H1 (cell line): ENCODE measurements at regions not wholly inside any gene's neighbourhood (a gene's known extent, or its start where the extent isn't known, plus 50 kb on each side); places are given as distances from the start of the nearest gene placed in this dataset.

Source experiments
- CHD2 ChIP-seq: IDR thresholded peaks from 2 replicates; pipeline ENCODE4 v1.6.1; 2012; ENCODE audit warnings: low read length, improper control_type of control experiment
- EP300 ChIP-seq, 2 experiments: IDR thresholded peaks; 1 replicate in 1 of 2; 2 replicates in 1 of 2; pipeline ENCODE4 v1.6.1; 2011 to 2012; ENCODE audit warnings: low read depth in 2 of 2, low read length in 2 of 2, mild to moderate bottlenecking in 2 of 2, borderline replicate concordance in 1 of 2, inconsistent platforms in 1 of 2, moderate library complexity in 1 of 2
- GABPA ChIP-seq: IDR thresholded peaks from 2 replicates; pipeline ENCODE4 v1.6.1; 2011; ENCODE audit warnings: mild to moderate bottlenecking, low read length, moderate library complexity, borderline replicate concordance; ENCODE audit not compliant: insufficient read depth
- HDAC2 ChIP-seq, 2 experiments: fragments of 300-600 bp in 1 of 2; sonication (generic) in 1 of 2; IDR thresholded peaks; 2 replicates each; pipeline ENCODE4 v1.6.1; 2011 to 2012; ENCODE audit warnings: low read depth in 2 of 2, low read length in 2 of 2, mild to moderate bottlenecking in 2 of 2, moderate library complexity in 2 of 2, borderline replicate concordance in 1 of 2, inconsistent platforms in 1 of 2
- POLR2A ChIP-seq, 2 experiments: IDR thresholded peaks; 1 replicate in 1 of 2; 2 replicates in 1 of 2; pipeline ENCODE4 v1.6.1; 2011; ENCODE audit warnings: low read depth in 2 of 2, low read length in 2 of 2, mild to moderate bottlenecking in 2 of 2; ENCODE audit errors: control extremely low read depth in 1 of 2
- RXRA ChIP-seq: IDR thresholded peaks from 2 replicates; pipeline ENCODE4 v1.6.1; 2011; ENCODE audit warnings: low read depth, mild to moderate bottlenecking, low read length, moderate library complexity; ENCODE audit not compliant: insufficient read depth
- SRF ChIP-seq: IDR thresholded peaks from 2 replicates; pipeline ENCODE4 v1.6.1; 2011; ENCODE audit warnings: mild to moderate bottlenecking, low read depth, low read length, moderate library complexity
- TF ChIP-seq, protein P1 (sequence below), 3 experiments: IDR thresholded peaks; 1 replicate in 2 of 3; 2 replicates in 1 of 3; pipeline versions ENCODE4 v1.5.1 to v1.6.1; 2011; ENCODE audit warnings: low read length in 3 of 3, mild to moderate bottlenecking in 3 of 3, inconsistent platforms in 2 of 3, low read depth in 1 of 3, moderate library complexity in 1 of 3; ENCODE audit not compliant: insufficient read depth in 1 of 3; ENCODE audit errors: control extremely low read depth in 1 of 3
- TF ChIP-seq, protein P2 (sequence below): IDR thresholded peaks from 2 replicates; pipeline ENCODE4 v1.6.1; 2012; ENCODE audit warnings: inconsistent platforms

DNA sequence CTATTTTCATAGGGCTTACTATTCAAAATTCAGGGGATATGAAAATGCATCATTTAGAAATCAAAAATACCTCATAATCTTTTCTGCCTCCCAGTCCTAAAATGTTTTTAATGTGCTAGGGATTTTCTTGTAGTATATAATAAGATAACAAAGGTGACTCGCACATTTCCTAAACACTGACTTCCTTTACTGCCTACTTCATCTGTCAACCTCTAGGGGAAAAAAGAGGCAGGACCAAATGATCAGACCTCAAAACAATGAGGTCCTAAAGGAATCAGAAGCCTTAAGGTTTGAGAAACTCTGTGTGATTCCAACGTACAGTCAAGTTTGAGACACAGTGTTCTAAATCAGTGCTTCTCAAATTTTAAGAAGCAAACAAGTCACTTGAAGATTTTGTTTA, 56.1 kb upstream of the POU2AF2 start:
- no peak for TF ChIP-seq CHD2
- TF ChIP-seq SRF, result no peak
- TF ChIP-seq, protein P1, sequence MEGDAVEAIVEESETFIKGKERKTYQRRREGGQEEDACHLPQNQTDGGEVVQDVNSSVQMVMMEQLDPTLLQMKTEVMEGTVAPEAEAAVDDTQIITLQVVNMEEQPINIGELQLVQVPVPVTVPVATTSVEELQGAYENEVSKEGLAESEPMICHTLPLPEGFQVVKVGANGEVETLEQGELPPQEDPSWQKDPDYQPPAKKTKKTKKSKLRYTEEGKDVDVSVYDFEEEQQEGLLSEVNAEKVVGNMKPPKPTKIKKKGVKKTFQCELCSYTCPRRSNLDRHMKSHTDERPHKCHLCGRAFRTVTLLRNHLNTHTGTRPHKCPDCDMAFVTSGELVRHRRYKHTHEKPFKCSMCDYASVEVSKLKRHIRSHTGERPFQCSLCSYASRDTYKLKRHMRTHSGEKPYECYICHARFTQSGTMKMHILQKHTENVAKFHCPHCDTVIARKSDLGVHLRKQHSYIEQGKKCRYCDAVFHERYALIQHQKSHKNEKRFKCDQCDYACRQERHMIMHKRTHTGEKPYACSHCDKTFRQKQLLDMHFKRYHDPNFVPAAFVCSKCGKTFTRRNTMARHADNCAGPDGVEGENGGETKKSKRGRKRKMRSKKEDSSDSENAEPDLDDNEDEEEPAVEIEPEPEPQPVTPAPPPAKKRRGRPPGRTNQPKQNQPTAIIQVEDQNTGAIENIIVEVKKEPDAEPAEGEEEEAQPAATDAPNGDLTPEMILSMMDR (IDR thresholded peaks at IDR 0.05; ENCODE audit: control extremely low read depth in 1 of 3, insufficient read depth in 1 of 3, low read depth in 1 of 3, low read length in 3 of 3), result no peak
- TF ChIP-seq GABPA, result no peak
- TF ChIP-seq, protein P2, sequence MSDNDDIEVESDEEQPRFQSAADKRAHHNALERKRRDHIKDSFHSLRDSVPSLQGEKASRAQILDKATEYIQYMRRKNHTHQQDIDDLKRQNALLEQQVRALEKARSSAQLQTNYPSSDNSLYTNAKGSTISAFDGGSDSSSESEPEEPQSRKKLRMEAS, result no peak
- TF ChIP-seq HDAC2 (IDR thresholded peaks at IDR 0.05; ENCODE audit: borderline replicate concordance in 1 of 2, low read depth in 2 of 2, low read length in 2 of 2), result no peak
- TF ChIP-seq EP300 (IDR thresholded peaks at IDR 0.05; ENCODE audit: borderline replicate concordance in 1 of 2, low read depth in 2 of 2, low read length in 2 of 2), result no peak
- TF ChIP-seq POLR2A (IDR thresholded peaks at IDR 0.05; ENCODE audit: control extremely low read depth in 1 of 2, low read depth in 2 of 2, low read length in 2 of 2), result no peak
- TF ChIP-seq RXRA, result no peak
